ENCODE measurements at regions not wholly inside any gene's neighbourhood (a gene's known extent, or its start where the extent isn't known, plus 50 kb on each side); places are given as distances from the start of the nearest gene placed in this dataset.
"Not testable (repeated sequence)": the region's sequence is repeated elsewhere in the genome, so short reads cannot be mapped to it uniquely, and the experiment has no call there.

GRCh38 chr4:124070688-124071484 lies 641.6 kb downstream of the ANKRD50 start:
- DNase-seq, result no peak

GRCh38 chr4:124075276-124075675 lies 637.3 kb downstream of the ANKRD50 start:
- not testable (repeated sequence) for DNase-seq

GRCh38 chr4:124079174-124079780 lies 633.3 kb downstream of the ANKRD50 start:
- DNase-seq, result no peak

- DNase-seq, result no peak
Observed at GRCh38 chr4:124083711-124084110, 628.8 kb downstream of the ANKRD50 start.

GRCh38 chr4:124085561-124086180 lies 626.9 kb downstream of the ANKRD50 start:
- DNase-seq, result no peak

GRCh38 chr4:124090021-124090420 lies 622.5 kb downstream of the ANKRD50 start:
- no peak for DNase-seq

- DNase-seq, result no peak
Observed at GRCh38 chr4:124092101-124092500, 620.4 kb downstream of the ANKRD50 start.

GRCh38 chr4:124092541-124092984 lies 620.0 kb downstream of the ANKRD50 start:
- DNase-seq, result no peak

- no peak for DNase-seq
Observed at GRCh38 chr4:124095621-124096020, 616.9 kb downstream of the ANKRD50 start.

GRCh38 chr4:124096290-124096689 lies 616.2 kb downstream of the ANKRD50 start:
- no peak for DNase-seq

- DNase-seq, result no peak
Observed at GRCh38 chr4:124097447-124097846, 615.1 kb downstream of the ANKRD50 start.

- no peak for DNase-seq
Observed at GRCh38 chr4:124104101-124104500, 608.4 kb downstream of the ANKRD50 start.

- no peak for DNase-seq
Observed at GRCh38 chr4:124104628-124105027, 607.9 kb downstream of the ANKRD50 start.

- no peak for DNase-seq
Observed at GRCh38 chr4:124105212-124105611, 607.3 kb downstream of the ANKRD50 start.

GRCh38 chr4:124111411-124111810 lies 601.1 kb downstream of the ANKRD50 start:
- DNase-seq, result no peak

GRCh38 chr4:124111922-124112321 lies 600.6 kb downstream of the ANKRD50 start:
- no peak for DNase-seq

- DNase-seq, result no peak
Observed at GRCh38 chr4:124118061-124118460, 594.5 kb downstream of the ANKRD50 start.

GRCh38 chr4:124121461-124121971 lies 591.0 kb downstream of the ANKRD50 start:
- DNase-seq, result no peak

GRCh38 chr4:124123181-124123580 lies 589.4 kb downstream of the ANKRD50 start:
- no peak for DNase-seq

GRCh38 chr4:124123721-124124120 lies 588.8 kb downstream of the ANKRD50 start:
- DNase-seq, result no peak

- DNase-seq, result not testable (repeated sequence)
Observed at GRCh38 chr4:124131324-124131723, 581.2 kb downstream of the ANKRD50 start.

- no peak for DNase-seq
Observed at GRCh38 chr4:124132161-124132560, 580.4 kb downstream of the ANKRD50 start.

- no peak for DNase-seq
Observed at GRCh38 chr4:124133753-124134152, 578.8 kb downstream of the ANKRD50 start.

- no peak for DNase-seq
Observed at GRCh38 chr4:124135409-124135813, 577.1 kb downstream of the ANKRD50 start.
